NCI-H748 (cell line): ENCODE measurements at regions not wholly inside any gene's neighbourhood (a gene's known extent, or its start where the extent isn't known, plus 50 kb on each side); places are given as distances from the start of the nearest gene placed in this dataset.

Source experiments
- DNase-seq: peaks from one replicate; lab custom pipeline; 2025; ENCODE audit not compliant: unreplicated experiment; lab: John Stamatoyannopoulos, UW

- DNase-seq = no peak
Observed at GRCh38 chr12:58557661-58558060, 362.6 kb downstream of the LRIG3 start.

DNA sequence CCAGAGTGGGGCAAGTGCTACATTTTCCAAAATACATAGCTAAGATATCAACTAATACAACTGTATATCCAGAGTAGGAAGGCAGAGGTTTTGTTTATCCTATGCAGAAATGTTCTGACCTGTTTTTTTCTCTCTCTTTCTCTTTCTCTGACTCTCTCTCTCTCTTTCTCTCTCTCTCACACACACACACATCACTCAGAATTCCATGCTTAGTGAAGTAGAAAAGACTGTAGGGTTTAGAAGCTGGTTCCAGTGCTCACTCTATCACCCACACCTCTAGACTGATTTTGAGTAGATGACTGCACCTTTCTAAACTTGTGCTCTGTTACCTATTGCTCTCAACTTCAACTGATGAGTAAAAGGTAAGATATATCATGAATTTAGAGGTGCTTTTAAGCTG lies 356.7 kb downstream of the LRIG3 start:
- DNase-seq = no peak

DNA sequence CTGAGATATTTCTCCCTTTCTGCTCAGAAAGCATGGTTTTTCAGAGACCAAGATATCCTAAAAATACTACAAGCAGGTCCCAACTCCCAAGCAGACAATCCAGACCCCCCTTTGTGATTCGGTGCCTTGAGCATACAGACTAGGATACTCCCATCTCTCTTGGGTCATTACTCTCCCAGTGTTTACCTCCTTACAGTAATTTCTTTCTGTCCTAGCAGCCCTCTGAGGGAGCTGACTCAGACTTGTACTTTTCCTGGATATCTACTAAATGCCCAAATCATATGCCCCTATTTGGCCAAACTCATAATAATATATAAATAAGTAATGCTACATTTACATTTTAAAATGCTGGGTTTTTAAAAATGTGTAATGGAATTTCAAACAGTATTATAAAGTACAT lies 355.6 kb downstream of the LRIG3 start:
- no peak for DNase-seq

- no peak for DNase-seq
Observed at GRCh38 chr12:58566599-58566998, 353.7 kb downstream of the LRIG3 start.

- no peak for DNase-seq
Observed at GRCh38 chr12:58567189-58567588, 353.1 kb downstream of the LRIG3 start.

- no peak for DNase-seq
Observed at GRCh38 chr12:58570411-58570810, 349.9 kb downstream of the LRIG3 start.

DNA sequence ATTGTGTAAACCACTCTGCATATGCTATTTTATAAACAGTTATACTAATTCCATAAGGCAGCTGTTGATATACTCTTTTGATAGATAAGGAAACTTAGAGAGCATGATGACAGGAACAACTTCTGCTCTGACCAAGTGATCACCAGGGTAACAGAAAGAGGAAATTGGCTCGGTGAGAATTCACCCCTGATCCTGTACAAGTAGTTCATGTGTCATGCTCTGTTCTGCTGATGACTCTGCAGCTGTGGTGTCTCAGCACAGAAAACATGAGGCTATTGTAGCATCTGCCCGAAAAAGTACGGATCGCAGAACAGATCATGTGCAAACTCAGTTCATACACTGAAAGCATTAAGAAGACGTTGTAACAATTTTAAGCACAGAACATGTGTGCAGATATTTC lies 345.0 kb downstream of the LRIG3 start:
- DNase-seq = no peak

DNA sequence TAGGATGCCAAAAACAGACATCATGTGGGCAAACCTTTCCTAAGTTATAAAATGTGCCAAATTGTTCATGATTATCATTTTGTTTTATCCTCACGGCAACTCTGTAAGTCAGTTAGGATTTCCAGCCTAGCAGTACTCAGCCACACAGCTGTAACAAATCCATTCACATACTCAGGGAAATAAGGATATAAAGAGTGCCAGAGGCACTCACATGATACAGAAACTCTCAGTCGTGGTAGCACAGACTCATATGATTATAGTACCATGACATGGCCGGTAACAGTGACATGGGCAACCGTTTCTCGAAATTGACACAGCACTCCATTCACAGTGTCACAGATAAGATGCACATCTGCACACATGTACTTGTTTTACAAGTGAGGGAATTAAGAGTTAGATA lies 344.2 kb downstream of the LRIG3 start:
- no peak for DNase-seq

GRCh38 chr12:58576916-58577315 lies 343.4 kb downstream of the LRIG3 start:
- DNase-seq = no peak

DNA sequence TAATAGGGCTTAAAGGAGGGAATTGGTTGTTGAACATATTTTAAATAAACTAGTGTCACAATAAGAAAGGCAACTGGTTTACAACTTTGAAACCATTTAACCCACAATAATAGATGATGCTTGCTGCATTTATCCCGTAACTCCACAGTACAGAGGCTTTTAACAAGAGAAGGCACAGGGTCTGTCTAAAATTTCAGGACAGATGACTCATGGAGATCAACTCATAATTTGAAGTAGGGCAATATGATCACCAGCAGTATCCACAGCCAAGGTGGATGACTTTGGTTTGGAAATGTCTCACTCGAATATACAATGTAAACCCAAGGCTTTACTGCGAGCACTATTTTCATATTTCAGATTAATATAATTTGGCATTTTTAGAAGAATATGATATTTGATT lies 340.2 kb downstream of the LRIG3 start:
- DNase-seq = no peak

DNA sequence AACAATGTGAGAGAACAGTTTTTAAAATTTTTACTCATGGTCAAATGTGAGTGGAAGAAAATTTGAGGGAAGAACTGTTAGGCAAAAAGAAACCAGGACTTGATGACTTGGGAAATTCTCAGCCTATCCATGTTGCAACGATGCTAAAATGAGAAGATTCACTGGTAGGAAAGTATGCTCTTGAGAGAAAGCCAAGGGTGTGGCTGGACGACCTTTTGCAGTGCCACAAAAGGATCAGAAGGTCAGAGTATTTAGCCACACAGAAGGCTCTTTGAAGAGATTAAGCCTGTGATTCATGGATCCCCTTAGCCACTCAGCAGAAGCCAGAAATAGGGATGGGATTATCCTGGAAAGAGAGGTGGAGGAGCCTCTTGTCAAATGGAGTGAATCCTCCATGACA lies 336.8 kb downstream of the LRIG3 start:
- no peak for DNase-seq

DNA sequence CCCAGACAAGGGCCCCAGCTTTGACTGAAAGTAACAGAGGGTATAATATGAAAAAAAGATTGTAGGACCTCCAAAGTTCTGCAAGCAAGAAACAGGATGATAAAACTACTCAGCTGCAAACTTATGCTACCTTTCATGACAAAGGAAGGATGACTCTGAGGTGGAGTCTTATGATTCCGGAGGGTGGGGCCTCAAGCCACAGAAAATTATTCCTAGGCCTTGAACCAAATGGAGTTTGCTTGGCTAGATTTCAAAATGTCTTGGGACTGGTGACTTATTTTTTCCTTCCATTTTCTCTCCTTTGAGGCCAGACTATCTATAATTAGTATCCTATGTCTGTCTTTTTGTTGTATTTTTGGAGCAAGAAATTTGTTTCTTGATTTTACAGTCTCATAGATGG lies 336.4 kb downstream of the LRIG3 start:
- no peak for DNase-seq

GRCh38 chr12:58584880-58585279 lies 335.4 kb downstream of the LRIG3 start:
- DNase-seq = no peak

DNA sequence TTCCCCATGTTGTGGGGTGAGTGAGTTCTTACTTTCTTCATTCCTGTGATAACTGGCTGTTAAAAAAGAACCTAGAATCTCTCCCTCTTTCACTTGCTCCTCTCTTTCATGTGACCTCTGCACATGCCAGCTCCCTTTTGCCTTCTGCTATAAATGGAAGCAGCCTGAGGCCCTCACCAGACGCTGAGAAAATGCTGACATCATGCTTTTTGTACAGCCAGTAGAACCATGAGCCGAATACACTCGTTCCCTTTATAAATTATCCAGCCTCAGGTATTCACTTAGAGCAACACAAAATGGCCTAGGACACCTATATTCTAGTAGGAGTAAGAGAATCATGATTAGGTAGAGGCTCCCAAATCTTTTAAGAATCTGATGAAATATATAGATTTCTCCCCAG lies 333.5 kb downstream of the LRIG3 start:
- no peak for DNase-seq

GRCh38 chr12:58588770-58589169 lies 331.5 kb downstream of the LRIG3 start:
- no peak for DNase-seq

- DNase-seq = no peak
Observed at GRCh38 chr12:58592475-58593207, 327.7 kb downstream of the LRIG3 start.

- DNase-seq = peak; percentile 15
Observed at GRCh38 chr12:58593557-58594304, 326.6 kb downstream of the LRIG3 start.

DNA sequence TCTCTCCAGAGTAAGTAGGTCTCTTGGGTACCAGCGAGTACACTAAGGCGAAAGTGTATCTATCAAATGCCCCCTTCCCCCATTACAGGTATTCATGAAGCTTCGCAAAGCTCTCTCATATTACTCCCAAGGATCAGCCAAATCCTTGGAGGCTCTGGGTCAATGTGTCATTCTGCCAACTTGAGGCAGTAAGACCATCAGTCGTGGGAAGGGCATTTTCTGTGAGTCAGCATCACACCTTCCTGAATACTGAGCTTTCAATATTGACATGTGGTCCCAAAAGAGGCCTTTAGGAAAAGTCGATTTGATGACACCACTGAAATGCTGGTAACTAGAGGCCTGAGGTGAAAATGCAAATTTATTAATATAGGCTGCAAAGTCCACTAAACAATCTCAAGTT lies 323.9 kb downstream of the LRIG3 start:
- DNase-seq = no peak

DNA sequence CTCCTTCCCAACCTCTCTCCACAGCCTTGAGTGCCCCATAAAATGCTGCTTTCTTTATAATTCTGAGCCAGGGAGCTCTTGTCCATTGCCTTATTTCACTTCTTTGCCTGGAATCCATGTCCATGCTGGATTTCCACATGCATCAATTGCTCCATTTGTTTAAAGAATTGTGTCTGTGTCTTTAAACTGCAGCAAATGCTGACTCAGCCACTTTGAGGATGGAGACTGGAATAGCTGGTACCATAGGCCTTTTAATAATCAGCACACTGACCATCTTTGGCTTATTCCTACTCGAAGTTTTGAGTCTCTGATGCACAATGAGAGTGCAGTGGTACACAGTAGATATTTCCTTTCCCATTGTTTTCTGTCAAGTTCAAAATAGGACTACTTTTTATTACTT lies 318.8 kb downstream of the LRIG3 start:
- no peak for DNase-seq

GRCh38 chr12:58602179-58602578 lies 318.1 kb downstream of the LRIG3 start:
- no peak for DNase-seq

DNA sequence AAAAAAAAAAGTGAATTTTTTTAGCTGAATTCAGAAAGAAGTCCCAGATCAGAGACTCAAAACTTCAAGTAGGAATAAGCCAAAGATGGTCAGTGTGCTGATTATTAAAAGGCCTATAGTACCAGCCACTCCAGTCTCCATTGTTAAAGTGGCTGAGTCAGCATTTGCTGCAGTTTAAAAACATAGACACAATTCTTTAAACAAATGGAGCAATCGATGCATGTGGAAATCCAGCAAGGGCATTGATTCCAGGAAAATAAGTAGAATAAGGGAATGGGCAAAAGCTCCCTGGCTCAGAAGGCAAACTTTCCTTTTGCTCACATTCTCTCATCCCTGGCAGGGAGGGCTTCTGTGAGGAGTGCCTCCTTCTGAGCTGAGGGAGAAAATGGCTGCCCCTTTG lies 317.6 kb downstream of the LRIG3 start:
- DNase-seq = no peak

DNA sequence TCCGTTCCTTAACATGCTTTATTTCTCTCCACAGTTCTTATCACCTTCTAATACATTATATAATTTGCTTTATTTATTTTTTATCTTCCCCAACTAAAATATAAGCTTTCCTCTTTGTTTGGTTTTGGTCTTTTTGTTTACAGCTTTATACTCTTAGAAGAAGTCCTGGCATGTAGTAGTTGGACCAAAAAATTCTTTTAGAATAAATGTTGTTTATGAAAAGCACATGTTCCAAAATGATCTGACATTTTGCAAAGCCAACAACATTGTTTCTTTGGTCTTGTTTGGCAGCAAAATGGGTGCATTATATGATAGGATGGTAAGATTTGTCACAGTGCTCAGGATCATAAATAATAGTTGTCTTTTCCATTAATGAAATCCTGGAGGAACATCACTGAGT lies 312.5 kb downstream of the LRIG3 start:
- DNase-seq = no peak

- DNase-seq = no peak
Observed at GRCh38 chr12:58608711-58609110, 311.6 kb downstream of the LRIG3 start.
